Ishikawa (cell line): ENCODE measurements at regions not wholly inside any gene's neighbourhood (a gene's known extent, or its start where the extent isn't known, plus 50 kb on each side); places are given as distances from the start of the nearest gene placed in this dataset.

Experiments
- CEBPB ChIP-seq: IDR thresholded peaks from 2 replicates; pipeline ENCODE4 v1.6.1; 2012
- EGR1 ChIP-seq: IDR thresholded peaks from 2 replicates; pipeline ENCODE4 v1.6.1; 2012
- EP300 ChIP-seq: IDR thresholded peaks from 2 replicates; pipeline ENCODE4 v1.6.1; 2012; ENCODE audit warnings: borderline replicate concordance
- FOXM1 ChIP-seq: IDR thresholded peaks from 2 replicates; pipeline ENCODE4 v1.6.1; 2012; ENCODE audit warnings: low read depth, borderline replicate concordance
- MAX ChIP-seq: IDR thresholded peaks from 2 replicates; pipeline ENCODE4 v1.6.1; 2012
- RAD21 ChIP-seq: IDR thresholded peaks from 2 replicates; pipeline ENCODE4 v1.6.1; 2012; ENCODE audit warnings: low read depth
- REST ChIP-seq: IDR thresholded peaks from 2 replicates; pipeline ENCODE4 v1.6.1; 2012; ENCODE audit warnings: low read depth, mild to moderate bottlenecking
- TCF12 ChIP-seq: IDR thresholded peaks from 2 replicates; pipeline ENCODE4 v1.6.1; 2012; ENCODE audit warnings: low read depth
- USF1 ChIP-seq: IDR thresholded peaks from 2 replicates; pipeline ENCODE4 v1.6.1; 2012

- no peak for TF ChIP-seq RAD21
- TF ChIP-seq MAX: no peak
- no peak for TF ChIP-seq USF1
- no peak for TF ChIP-seq TCF12
- TF ChIP-seq FOXM1: no peak
- no peak for TF ChIP-seq EP300
- no peak for TF ChIP-seq REST
- TF ChIP-seq CEBPB: no peak
- no peak for TF ChIP-seq EGR1
Measured at GRCh38 chr10:111885046-111885445, 298.5 kb downstream of the GPAM start.
